GM12873 (cell line): ENCODE measurements at regions not wholly inside any gene's neighbourhood (a gene's known extent, or its start where the extent isn't known, plus 50 kb on each side); places are given as distances from the start of the nearest gene placed in this dataset.

Source experiments
- CTCF ChIP-seq: IDR thresholded peaks from 2 replicates; pipeline ENCODE4 v1.5.1; 2012; ENCODE audit warnings: low read depth, mild to moderate bottlenecking, moderate library complexity, low read length, control low read depth; ENCODE audit not compliant: insufficient read depth; ENCODE audit errors: missing control alignments

GRCh38 chr6:140711019-140711613, 1336.7 kb upstream of the CITED2 start:
- no peak for TF ChIP-seq CTCF

- TF ChIP-seq CTCF: no peak
Measured at GRCh38 chr6:140708441-140708840, 1334.0 kb upstream of the CITED2 start.

GRCh38 chr6:140697585-140697984, 1323.1 kb upstream of the CITED2 start:
- TF ChIP-seq CTCF: no peak

GRCh38 chr6:140684776-140685550, 1310.5 kb upstream of the CITED2 start:
- TF ChIP-seq CTCF: no peak

- no peak for TF ChIP-seq CTCF
Measured at GRCh38 chr6:140677781-140678528, 1303.5 kb upstream of the CITED2 start.

GRCh38 chr6:140671926-140672325, 1297.5 kb upstream of the CITED2 start:
- TF ChIP-seq CTCF: peak; percentile 24

GRCh38 chr6:140670021-140670420, 1295.6 kb upstream of the CITED2 start:
- TF ChIP-seq CTCF: no peak
